Activated naive CD8-positive, alpha-beta T cell treated with anti-CD3 and anti-CD28 coated beads for 36 hours (primary cell): ENCODE measurements at regions not wholly inside any gene's neighbourhood (a gene's known extent, or its start where the extent isn't known, plus 50 kb on each side); places are given as distances from the start of the nearest gene placed in this dataset.

ENCODE experiments used
- DNase-seq: peaks from one replicate; pipeline ENCODE4 v3.0.0; 2021
- H3K27ac Mint-ChIP-seq: one replicate; pipeline ENCODE4 v1.8.0; 2022; ENCODE audit warnings: mild to moderate bottlenecking, moderate library complexity, mixed read lengths
- H3K27me3 Mint-ChIP-seq: one replicate; pipeline ENCODE4 v1.8.0; 2022; ENCODE audit warnings: mild to moderate bottlenecking, mixed read lengths
- H3K36me3 Mint-ChIP-seq: one replicate; pipeline ENCODE4 v1.8.0; 2021; ENCODE audit warnings: mild to moderate bottlenecking, mixed read lengths
- H3K4me1 Mint-ChIP-seq: one replicate; pipeline ENCODE4 v1.8.0; 2021; ENCODE audit warnings: mixed read lengths
- H3K4me3 Mint-ChIP-seq: one replicate; pipeline ENCODE4 v1.8.0; 2022; ENCODE audit warnings: mild to moderate bottlenecking, moderate library complexity, mixed read lengths
- H3K9me3 Mint-ChIP-seq: one replicate; pipeline ENCODE4 v1.8.0; 2022; ENCODE audit warnings: mixed read lengths

DNA sequence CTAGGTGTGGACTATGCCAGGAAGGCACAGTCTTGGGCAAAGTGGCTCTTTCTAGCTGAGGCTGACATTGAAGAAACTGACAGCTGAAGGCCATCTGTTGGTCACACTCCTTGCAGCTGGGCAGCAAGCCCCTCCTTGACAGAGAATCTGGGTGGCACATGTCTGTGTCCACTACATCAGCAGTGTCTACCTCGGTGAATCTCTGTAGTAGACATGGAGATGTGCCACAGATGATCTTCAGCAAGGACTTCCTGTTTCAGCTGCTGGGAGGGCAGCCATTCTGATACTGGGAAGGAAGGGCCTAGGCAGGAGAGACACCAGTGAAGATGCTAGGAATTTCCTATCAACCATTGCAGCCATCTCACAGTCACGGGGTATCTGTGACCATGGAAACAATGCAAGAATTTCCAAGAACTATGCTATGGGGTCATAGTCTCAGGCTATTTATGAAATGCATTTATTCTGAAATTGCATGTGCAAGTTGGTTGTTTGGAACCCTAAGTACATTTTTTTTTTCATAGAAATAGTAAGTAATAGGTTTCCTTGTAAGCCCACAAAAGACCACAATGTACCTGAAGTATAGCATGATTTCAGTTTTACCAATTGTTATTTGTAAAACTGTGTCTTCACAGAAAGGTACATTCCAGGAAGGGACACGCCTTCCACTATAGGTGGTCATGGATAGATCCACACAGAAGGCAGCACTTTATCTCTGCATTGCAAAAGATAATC lies 63.8 kb upstream of the DARS1 start:
- DNase-seq: peak; percentile 14
- Mint-ChIP-seq H3K9me3 (peaks cover 3% of the 10 kb centered on the region), H3K36me3 (peaks cover 11% of the 10 kb centered on the region), H3K27ac (peak overlapping the region; percentile 94), H3K27me3 (no peaks in the 10 kb centered on the region), H3K4me1 (peaks cover 77% of the 10 kb centered on the region), H3K4me3 (peak overlapping the region; percentile 53)

DNA sequence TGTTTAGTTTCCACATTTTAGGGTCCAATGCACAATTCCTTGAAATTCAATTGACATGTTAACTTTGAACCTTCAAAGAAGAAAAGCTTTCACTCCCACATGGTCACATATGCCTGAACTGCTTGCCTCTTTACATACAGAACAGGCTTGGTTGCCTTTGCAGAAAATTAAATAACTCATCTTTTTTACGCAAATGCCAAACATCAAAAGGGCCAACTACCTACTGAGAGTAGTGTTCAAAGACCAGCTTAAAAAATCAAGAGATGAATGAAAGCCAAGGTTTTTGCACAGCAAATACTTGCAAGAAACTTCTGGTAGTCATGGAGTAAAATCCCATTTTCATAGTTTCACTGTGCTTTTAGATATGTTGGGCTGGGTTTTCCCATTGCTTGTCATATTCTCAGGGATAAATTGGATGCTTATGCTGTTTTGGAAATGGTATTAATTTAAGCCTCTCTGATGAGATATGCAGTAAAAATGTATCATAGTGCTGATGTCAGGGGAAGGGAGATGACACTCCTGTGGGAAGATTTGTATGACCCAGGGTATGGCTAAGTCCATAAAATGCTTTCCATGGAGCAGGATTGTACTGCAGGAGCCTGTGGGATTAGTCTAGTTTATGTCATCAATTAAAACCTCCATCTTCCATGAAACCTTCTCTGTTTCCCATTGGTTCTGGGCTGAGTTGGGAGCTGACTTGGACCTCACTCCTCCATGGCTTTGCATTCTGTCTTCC lies 60.6 kb upstream of the DARS1 start:
- peaks cover 51% of the 10 kb centered on the region for H3K4me1 Mint-ChIP-seq

DNA sequence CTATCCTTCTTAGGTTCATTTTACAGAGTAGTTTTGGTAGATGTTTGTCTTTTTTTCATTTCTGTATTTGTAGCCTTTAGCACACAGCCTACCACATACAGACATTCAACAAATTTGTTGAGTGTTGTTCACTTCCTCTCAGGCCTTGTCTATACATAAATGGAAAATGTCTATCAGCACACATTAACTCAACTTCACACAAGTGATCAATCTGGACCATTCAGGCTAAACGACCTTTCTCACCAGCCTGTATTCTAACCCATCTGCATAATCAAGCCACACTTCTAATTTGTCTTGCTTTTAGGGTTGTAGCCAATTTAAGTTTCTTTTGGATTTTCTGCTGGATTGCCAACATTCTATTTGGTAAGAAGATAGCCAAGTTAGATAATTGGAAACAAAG lies 59.9 kb upstream of the DARS1 start:
- Mint-ChIP-seq H3K4me3 (no peak overlapping the region), H3K4me1 (peaks cover 44% of the 10 kb centered on the region), H3K36me3 (peaks cover 7% of the 10 kb centered on the region), H3K9me3 (peaks cover 3% of the 10 kb centered on the region), H3K27me3 (no peaks in the 10 kb centered on the region), H3K27ac (no peak overlapping the region)
- DNase-seq: no peak

More for the DNA sequence above, 60.6 kb upstream of the DARS1 start:
- Mint-ChIP-seq H3K36me3 (peaks cover 9% of the 10 kb centered on the region), H3K4me3 (no peak overlapping the region), H3K27ac (no peak overlapping the region), H3K27me3 (no peaks in the 10 kb centered on the region), H3K9me3 (peaks cover 3% of the 10 kb centered on the region)
- DNase-seq: no peak
